ENCODE measurements at regions not wholly inside any gene's neighbourhood (a gene's known extent, or its start where the extent isn't known, plus 50 kb on each side); places are given as distances from the start of the nearest gene placed in this dataset.

DNA sequence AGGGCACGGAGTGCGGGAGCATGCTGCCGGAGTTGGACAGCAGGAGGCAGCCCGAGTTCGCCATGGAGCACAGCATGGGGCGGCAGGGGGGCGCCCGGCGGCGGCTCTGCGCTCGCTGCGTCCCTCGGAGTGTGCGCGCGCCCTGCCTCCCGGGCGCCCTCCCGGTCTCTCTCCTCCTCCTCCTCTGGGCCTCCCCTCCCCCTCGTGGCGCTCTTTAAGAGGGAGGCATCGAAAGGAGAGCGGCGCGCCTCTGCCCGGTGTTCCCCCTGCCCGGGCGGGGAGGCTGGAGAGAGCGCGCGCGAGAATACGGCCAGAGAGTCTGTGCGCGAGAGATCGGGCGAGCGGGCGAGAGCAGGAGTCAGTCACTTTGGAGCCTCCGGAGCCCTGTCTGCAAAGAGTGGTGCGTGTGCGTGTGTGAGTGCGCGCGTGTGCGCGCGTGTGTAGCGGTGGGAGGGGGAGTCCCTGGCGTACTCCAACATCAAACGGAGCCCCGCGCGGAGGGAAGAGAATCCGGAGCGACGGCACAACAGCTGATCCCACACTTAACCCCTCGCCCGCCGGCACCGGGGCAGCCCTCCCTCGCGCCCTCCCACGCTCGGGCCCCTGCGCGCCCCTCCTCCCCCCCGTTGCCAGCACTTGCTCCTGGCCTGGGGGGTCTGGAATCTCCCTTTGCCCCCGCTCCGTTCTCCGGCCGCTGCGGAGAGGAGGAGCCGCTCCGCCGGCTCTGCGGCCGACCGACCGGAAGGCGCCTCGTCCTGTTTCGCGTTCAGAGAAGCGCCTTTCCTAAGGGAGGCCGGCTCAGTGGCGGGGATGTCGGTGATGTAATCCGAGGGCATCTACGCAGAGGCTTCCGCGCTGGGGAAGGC, 108.9 kb downstream of the ENGASE start:
- no peak for DNase-seq

DNA sequence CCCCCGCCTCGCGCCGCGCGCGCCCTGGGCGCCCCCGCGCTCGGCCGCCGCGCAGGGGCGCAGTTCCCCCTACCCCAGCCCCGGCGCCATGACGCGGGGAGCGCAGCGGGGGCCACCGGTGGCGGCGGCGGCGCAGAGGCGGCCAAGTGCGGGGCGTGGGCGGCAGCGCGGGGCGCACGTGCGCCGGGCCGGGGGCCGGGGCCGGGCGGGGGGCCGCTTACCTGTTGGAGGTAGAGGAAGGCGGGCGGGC, 108.3 kb downstream of the ENGASE start:
- no peak for DNase-seq

DNA sequence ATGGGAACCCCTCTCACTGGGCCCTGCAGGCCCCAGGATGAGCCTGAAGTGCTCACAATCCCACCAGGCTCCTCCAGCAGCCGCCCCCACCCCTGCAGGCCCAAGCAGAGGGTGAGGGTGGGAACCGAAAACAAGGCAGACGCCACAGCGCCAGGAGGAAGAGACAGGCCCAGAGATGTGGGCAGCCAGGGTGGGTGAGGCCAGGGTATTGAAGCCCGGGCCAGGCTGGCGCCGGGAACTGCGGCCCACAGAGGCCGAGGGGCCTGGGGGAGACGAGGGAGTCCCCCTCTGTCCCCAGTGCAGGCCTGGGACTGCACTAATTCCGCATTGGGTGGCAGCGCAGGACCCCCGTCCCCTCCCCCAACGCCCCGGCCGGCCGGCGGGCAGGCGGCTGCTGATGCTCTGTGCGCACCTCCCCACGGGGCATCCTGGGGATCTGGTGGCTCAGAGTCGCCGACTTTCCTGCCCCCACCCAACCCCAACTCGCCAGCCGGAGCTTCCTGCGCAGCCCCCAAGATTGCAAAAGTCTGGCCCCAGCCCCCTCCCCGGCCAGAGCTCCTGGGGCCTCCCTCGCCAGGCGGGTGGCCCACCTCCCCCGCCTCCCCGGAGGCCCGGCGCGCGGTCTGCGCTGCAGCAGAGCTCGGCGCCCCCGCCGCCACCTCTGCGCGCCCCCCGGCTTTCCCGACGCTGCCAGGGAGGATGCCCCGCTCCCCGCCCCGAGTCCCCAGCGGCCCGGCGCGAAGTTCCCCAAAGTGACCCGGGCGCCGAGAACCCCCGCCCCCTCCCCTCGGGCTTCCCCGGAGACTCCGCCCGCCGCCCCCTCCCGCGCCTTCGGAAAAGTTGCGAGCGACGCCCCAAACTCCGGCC, 107.8 kb downstream of the ENGASE start:
- no peak for DNase-seq

DNA sequence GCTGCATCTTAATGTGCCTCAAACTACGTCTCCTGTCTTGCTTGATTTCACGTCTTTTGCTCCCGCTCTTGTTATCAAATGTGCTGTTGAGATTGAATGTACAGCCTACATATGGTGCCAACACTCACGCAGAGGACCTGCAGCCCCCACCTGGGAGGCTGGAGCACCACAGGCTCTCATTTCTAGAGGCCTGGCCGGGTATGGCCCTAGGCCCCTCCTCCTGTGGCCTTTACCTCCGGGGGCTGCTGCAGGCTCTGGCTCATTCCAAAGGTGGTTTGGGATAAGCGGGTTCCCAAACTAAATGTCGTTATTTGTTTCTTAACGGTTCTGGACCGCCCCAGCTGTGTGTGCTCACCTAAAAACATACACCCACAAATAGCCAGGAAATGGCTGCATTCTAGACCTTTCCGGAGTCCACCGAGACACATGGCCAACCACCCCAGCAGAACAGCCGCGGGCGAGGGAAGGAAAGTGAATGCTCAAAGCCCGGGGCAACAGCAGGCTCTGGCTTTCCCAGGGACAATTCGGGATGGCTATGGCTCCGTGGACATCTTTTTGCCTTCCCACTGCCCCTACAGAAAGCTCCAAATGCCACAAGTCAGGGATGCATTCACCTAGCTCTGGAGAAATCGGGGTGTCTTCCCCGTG, 105.9 kb downstream of the ENGASE start:
- no peak for DNase-seq

DNA sequence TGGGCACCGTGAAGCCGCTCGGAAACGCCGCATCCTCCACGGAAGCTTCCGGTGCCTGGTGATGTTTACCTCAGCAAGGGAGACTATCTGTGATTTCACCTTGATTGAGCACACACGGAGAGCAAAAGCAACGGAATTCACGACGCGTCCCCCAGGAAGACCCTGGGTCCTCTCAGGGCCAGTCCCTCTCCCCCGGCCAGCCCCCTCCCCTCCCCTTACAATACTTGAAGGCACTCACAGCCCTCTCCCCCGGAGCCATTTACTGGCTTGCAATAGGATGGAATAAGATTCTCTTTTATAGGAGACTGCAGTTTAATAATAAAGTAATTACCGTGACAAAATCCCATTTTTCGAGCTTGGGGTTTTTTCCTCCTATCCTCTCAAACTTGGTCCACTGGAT, 104.7 kb downstream of the ENGASE start:
- DNase-seq, result no peak

DNA sequence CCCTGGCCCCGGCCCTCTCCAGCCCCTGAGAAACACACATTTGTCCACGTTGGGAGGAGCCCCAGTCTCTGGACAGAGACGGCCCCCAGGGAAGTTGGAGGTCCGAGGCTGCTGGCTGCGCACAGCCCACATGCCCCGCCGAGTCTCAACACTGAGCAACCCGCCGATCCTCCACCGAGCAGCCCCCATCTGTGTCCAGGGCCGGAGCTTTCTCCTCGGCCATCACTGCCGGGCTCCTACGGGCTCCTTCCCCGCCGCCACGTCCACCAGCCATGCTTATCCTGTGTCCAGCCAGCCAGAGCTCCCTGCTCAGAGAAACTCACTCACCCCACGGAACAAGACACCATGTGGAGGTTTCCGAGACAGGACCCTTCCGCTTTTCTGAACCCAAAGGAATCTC, 103.3 kb downstream of the ENGASE start:
- DNase-seq, result no peak

DNA sequence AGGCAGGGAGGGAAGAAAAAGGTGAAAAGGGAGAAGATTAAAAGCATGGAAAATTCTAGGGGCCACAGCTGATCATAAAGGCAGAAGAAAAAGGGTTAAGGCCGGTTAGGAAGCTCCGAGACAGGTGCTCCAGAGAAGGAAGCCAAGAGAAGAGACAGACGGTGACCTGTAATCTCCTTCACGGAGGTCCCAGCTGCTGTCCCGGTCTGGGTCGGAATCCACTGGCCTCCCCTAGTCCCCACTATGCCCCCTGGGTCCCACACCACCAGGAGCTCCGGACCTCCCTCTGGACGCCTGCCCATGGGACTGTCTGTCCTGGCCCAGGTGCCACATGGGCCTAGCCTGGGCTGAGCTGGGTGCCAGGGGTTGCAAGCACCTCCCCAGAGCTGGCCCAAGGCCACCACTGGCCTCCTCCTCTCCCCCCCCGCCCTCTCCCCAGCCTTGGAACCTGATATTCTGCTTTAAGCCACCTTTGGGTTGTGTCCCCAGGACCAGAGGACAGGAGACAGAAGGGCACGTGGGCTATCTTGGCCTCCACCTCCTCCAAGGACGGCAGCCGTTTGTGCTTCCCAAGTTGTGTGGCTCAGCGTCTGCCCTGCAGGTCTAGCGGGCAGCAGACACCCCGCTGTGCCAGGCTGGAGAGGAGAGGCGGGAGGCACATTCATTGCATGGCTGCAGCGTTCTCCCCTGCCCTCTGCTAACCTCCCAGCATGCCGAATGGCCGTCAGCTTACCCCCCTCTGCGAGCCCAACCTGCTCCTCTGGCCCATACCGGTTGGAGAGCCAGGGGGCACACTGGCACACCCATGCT, 102.4 kb downstream of the ENGASE start:
- DNase-seq, result no peak

DNA sequence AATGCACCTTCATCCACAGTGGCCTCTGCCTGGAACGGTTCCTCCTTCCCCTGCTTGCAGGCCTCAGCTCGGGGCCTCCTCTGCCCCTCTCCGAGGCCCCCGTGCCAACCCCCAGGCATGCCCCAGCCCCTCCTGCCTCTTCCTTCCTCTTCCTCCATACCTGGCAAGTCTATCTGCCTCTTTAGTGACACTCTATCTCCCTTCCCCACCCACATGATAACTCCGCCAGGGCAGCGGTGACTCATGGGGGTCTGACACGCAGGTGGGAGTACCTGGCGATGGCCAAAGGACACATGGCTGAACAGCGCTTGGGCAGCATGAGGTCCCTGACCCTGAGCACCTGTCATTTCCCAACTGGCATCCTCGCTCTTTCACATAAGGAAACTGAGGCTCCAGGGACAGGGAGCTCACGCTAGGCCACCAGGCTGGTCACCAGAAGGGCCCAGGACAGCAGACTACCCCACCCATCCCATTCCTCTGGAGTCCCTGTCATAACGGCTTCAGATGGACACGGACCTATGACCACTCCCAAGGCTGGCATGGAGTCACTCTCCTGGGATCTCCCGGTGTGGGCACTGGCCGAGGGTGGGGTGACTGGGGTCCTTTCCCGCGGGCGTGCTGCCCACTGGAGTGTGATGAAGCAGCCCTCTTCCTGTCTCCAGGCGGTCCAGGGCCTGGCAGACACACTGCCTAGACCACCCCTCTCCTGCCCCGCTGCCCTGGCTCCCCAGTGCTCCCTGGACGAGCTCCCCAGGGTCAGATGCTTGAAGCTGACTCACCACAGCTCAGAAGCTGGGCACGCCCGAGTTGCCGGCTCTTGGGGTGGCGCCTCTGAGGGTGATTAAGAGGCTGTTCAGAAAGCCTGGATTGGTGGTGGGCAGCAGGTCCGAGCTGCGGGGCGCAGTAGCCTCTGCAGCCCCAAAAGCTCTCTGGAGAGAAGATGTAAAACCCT, 100.6 kb downstream of the ENGASE start:
- no peak for DNase-seq

DNA sequence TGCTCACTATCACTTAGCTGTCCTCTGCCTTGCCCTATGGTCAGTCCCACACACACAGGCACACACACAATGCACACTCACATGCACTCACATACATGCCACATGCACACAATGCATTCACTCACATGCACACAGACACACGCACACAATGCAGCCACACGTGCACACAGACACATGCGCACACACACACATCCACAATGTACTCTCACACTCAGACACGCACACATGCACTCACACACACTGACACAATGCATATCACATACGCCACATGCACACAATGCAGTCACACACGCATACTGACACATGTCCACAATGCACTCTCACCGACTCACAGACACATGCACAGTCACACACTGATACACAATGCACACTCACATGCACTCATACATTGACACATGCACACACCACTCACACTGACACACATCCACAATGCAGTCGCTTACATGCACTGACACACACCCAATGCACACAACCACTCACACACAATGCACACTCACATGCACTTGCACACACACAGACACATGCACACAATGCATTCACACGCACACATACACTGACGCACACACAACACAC, 99.7 kb downstream of the ENGASE start:
- DNase-seq, result no peak

DNA sequence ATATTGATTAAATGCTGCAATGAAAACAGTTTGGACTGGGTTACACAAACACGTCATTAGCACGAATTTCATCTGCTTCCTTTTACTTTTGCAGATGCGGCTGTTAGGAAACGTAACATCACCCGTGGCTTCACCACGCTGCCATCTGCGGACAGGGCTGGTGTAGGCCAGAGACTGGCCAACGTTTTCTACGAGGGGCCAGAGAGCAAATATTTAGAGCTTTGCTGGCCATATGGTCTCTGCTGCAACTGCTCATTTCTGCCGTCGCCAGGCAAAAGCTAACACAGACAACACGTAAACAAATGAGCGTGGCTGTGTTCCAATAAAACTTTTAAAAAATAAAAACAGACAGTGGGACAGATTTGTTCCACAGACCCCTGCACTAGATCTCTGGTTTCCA, 96.6 kb downstream of the ENGASE start:
- no peak for DNase-seq

DNA sequence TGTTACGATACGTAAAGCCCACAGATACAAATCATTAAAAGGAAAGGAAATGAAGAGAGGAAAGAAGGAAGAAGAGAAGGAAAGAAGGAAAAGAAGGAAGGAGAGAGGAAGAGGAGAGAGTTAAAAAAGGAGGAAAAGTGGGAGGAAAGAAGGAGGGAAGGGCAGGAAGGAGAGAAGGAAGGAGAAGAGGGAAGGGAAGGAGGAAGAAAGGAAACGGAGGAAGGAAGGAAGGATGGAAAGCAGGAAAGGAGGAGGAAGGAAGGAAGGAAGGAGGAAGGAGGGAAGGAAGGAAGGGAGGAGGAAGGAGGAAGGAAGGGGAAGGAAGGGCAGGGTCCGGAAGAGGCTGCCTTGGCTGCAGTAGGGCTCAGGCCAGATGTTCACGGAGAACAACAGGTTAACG, 95.2 kb downstream of the ENGASE start:
- DNase-seq, result no peak

DNA sequence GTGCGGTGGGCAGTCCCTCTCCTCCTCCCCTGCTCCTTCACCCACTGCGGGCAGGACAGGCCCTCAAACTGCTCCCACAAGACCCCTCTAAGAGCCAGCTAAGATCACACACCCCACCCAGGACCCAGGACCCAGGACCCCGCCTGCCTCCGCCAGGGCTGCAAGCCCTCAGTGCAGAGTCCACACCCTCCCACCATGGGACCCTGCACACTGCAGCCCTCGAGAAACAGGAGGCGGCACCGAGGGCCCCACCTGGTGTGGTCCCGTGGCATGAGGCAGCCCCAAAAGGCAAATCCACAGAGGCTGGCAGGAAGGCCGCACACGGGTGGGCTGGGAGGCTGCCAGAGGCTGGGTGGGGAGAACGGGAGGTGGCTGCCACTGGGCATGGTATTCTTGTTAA, 94.7 kb downstream of the ENGASE start:
- no peak for DNase-seq

DNA sequence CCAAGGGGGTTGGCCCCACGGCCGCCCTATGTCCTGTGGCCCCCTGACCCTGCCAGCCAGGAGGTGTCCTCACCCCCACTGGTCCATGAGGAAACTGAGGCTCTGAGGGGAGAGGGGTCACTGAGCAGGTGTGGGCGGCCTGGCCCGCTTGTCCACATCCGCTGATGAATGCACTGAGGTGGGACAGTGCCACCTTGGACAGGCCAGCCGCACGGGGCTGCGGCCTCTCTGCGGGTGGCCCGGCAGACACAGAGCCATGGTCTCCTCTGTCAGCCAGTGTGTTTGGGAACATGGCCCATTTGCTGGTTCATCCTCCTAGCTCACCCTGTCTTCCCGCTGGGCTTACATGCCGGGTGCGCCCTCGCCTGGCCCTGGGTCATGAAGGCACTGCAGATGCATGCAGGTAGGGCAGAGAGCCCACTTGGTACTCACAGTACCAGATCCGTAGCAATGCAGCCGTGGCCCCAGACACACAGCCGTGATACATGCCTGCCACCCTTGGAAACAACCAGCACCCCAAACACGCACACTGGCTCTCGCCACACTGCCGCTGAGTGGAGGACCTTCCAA, 93.9 kb downstream of the ENGASE start:
- no peak for DNase-seq

DNA sequence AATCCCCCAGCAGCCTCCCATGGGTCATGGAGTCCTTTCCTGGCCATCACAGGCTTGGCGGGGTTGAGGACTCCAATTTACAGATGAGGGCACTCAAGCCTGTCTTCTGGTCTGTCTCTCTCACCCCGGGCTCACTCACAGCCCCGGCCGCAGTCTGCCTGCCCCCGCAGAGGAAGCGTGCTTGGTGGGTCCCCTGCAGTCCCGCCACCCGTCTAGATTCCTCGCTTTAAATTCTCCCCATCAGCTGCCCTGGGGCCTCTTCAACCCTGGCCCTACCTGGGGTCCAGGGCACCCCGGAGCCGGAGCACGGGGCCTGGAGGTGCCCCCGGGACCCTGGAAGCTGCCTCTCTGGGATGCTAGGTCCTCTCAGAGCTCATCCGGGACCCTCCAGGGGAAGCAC, 92.9 kb downstream of the ENGASE start:
- DNase-seq, result no peak

DNA sequence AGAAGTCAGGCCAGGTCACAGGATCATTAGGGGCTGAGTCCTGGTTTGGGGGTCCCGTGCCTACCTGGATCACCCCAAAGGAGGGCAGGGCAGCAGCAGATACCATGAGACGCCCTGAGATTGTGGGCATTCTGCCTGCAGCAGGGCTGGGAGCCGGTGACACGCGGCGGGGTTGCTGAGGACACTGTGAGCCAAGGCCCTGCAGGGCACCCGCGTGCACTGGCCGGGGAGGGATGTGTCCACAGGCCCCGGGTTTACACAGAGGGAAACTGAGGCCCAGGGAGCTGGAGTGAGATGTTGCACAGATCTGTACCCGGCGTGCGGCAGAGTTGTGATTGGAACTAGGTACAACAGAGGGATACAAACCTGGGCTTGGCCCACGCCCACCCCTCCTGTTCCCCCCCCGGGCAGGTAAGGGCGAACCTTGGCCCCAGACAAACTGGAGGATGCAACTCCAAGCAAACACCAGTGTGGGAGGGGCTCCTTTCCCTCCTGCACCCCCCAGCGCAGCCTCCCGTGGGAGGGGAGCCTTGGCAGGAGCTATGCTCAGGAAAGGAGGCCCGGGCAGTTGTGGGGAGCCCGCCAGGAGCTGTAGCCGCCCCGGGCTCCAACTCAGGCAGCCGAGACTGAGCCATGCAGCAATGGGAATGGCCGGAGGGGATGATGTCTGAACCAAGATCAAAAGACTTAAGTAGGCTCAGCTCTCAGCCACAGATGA, 91.3 kb downstream of the ENGASE start:
- no peak for DNase-seq

DNA sequence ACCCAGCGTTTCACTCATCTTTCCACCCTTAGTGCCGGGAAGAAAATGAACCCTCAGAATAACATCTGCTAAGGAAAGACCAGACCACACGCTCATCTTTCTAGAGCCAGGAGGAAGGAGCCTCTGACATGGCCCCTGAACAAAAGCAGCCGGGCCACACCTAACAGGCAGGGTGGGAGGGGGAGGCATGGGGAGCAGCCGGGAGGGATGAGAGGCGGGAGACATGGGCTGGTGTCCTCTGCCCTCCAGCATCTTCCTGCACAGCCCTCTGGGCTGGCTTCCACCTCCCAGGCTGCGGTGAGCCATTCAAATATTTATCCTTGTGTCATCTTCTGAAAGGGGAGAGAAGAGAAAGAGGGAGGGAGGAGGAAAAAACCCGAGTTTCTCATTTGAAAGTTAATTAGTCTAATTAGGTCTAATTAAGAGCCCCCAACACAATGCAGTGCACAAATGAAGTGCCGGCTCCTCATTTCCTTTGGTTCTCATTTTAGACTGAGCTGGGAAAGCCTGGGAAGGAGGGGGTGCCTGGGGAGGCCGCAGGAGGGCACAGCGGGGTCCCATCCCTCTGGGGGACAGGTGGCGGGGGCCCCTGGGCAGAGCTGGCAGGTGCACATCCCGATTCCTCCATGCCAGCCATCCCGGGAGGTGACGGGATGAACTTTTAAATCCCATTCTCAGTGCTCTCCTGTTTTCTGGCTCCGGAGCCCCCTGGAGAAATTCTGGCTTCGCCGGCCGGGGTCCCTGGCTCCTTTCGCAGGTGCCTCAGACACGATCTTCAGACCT, 90.5 kb downstream of the ENGASE start:
- DNase-seq, result no peak

DNA sequence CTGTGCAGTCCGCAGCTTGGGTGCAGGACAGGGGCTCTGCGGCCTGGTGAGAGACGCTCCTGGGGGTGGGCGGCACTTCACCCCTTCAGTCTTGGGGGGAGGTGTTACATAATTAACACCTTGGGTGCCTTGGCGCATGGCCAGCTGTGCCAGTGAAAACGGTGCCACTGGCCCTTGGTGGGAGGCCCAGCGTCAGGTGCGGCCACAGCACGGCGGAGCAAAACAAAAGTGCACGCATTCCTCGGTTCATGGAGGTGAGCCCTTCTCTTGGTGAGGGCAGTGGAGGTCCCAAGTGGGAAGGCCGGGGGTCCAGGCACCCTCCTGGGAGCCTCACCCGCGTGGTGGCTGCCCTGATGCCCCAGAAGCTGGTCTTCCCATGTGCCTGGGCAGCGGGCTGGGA, 89.8 kb downstream of the ENGASE start:
- DNase-seq, result no peak

DNA sequence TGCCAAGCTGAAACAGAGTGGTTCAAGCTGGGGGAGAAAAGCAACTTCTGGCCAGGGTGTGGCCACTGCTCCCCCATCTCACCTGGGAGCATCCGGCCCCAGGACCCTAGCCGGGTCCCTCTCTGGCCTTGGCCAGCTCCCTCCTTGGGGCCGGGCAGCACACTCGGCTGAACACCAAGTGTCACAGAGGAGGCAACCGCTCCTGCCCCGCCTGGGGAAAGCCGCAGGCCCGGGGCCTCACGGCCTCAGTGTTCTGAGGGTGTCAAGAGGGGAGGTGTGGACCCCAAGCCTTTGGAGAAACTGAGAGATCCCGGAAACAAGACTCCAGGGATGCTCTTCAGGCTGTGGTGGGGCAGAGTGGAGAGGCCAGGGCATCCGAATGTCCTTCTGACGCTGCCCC, 88.4 kb downstream of the ENGASE start:
- DNase-seq, result no peak
